Spleen (tissue), 7 donors: ENCODE measurements at regions not wholly inside any gene's neighbourhood (a gene's known extent, or its start where the extent isn't known, plus 50 kb on each side); places are given as distances from the start of the nearest gene placed in this dataset.
"Not testable (repeated sequence)": the region's sequence is repeated elsewhere in the genome, so short reads cannot be mapped to it uniquely, and the experiment has no call there.

Experiments
- POLR2AphosphoS5 ChIP-seq, 3 donors: sonication (generic); formaldehyde crosslinking; IDR thresholded peaks; one replicate each; pipeline ENCODE4 v1.5.1; 2017; ENCODE audit warnings: antibody characterized with exemption in 3 of 3
- TF ChIP-seq, protein P1 (sequence below), 11 experiments: fragments of 200-600 bp in 7 of 11; fragments of 450-650 bp in 4 of 11; sonication (generic) in 4 of 11; IDR thresholded peaks in 8 of 11; conservative IDR thresholded peaks in 3 of 11; 1 replicate in 7 of 11; 2 replicates in 4 of 11; pipeline versions ENCODE4 v1.4.0 to v1.8.0; 2016 to 2021; ENCODE audit warnings: antibody characterized with exemption in 11 of 11, inconsistent platforms in 4 of 11, mild to moderate bottlenecking in 1 of 11
- donor health status: DM: no; HTN: no; CAD: no; lungs with moderate emphysema.
- donor health status: DM: no; HTN: no; CAD: no.
- donor health status: DM: no; HTN: no; CAD: no.

DNA sequence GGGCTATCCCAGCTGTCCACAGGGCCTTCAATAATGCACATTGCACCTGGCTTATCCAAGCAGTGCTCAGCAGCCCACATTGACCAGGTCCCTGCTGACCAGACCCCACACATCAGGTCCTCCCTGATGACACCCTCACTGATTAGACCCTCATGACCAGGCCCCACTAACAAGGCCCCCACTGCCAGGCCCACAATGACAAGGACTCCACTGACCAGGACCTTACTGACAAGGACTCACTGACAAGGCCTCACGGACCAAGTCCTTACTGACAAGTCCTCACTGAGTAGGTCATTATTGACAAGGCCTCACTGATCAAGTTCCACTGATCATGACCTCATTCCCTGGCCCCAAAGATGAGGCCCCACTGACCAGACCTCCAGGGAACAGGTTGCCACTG, 3837.8 kb upstream of the OR11H1 start:
- not testable (repeated sequence) for TF ChIP-seq POLR2AphosphoS5 (IDR thresholded peaks at IDR 0.05)
- TF ChIP-seq, protein P1, sequence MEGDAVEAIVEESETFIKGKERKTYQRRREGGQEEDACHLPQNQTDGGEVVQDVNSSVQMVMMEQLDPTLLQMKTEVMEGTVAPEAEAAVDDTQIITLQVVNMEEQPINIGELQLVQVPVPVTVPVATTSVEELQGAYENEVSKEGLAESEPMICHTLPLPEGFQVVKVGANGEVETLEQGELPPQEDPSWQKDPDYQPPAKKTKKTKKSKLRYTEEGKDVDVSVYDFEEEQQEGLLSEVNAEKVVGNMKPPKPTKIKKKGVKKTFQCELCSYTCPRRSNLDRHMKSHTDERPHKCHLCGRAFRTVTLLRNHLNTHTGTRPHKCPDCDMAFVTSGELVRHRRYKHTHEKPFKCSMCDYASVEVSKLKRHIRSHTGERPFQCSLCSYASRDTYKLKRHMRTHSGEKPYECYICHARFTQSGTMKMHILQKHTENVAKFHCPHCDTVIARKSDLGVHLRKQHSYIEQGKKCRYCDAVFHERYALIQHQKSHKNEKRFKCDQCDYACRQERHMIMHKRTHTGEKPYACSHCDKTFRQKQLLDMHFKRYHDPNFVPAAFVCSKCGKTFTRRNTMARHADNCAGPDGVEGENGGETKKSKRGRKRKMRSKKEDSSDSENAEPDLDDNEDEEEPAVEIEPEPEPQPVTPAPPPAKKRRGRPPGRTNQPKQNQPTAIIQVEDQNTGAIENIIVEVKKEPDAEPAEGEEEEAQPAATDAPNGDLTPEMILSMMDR (IDR thresholded peaks at IDR 0.05 in 8 of 11, conservative IDR thresholded peaks at IDR 0.05 in 3 of 11), result not testable (repeated sequence)
